ENCODE measurements at regions not wholly inside any gene's neighbourhood (a gene's known extent, or its start where the extent isn't known, plus 50 kb on each side); places are given as distances from the start of the nearest gene placed in this dataset.
"Not testable (repeated sequence)": the region's sequence is repeated elsewhere in the genome, so short reads cannot be mapped to it uniquely, and the experiment has no call there.

DNA sequence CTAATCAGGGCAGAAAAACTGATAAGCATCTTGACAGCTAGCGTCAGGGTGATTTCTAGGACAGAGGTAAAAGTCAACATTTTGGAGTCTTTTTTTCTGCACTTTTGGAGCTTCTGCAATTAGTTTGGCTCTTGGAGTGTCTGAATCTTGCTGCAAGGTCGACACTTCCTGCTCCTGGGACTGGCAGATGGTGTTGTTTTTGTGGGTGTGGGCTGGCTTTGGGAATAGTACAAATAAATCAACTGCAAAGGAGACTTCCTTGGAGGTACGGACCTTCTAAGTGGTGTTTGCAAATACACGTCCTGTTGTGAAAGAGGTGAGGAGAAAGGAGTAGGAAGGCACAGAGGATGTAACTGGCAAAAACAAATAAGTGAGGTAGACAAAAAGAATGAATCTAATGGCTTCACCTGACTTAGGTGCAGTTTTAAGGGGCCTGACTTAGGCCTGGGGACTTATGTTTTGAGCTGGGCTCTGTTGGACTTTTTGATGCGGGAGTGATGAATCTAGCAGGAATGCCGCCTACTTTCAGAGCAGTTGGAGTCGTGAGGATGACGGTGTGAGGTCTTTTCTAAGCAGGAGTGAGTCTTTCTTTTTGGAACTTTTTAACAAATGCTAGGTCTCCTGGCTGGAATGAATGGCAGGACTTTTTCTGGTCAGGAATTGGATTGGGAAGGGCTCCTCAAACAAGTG is 195.1 kb downstream of the OTOP1 start:
- ATAC-seq = not testable (repeated sequence)

DNA sequence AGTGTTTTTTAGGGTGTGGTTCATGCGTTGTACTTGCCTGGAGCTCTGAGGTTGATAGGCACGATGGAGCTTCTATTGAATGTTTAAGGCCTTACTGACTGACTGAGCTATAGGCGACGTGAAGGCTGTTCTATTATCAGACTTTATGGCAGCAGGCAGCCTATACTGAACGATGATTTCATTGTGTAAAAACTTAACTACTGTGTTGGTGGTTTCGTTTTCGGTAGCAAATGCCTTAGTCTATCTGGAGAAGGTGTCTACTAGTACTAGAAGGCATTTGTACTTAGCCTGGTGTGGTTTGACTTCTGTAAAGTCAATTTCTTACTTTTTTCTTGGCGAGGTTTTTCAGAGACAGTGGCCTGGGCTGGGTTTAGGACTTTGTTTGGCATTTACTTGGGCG is 194.4 kb downstream of the OTOP1 start:
- ATAC-seq = not testable (repeated sequence)

DNA sequence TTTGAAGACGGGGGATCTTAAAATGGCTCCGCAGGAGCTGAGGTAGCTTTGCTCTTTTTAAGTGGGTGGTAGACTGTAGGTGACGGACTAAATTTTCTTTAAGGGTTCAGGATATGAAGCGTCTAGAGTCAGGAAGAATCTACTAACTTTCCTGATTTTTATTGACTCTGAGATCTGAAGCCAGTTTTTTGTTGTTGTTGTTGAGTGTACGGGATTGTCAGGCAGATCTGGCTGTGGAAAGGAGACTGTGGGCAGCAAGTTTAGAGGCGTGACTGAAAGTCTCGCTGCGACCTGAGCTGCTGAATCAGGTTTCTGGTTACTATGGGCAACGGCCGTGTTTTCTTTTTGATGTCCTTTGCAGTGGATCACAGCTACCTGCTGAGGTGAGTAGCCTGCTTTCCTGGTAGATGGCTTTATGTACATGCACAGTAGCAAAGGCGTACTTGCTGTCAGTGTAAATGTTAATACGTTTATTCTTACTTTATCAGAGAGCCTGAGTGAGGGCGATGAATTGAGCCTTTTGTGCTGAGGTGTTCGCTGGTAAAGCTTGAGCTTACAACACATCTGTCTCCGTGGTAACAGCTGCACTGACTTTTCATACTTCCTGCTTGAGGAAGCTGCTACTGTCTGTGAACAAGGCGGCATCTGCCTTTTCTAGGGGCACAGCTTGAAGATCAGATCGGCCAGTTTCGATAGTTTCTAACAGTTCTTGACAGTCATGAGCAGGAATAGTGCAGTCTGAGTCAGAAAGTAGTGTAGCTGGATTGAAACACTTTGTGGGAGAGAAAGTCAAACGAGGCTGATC is 193.7 kb downstream of the OTOP1 start:
- ATAC-seq = not testable (repeated sequence)

DNA sequence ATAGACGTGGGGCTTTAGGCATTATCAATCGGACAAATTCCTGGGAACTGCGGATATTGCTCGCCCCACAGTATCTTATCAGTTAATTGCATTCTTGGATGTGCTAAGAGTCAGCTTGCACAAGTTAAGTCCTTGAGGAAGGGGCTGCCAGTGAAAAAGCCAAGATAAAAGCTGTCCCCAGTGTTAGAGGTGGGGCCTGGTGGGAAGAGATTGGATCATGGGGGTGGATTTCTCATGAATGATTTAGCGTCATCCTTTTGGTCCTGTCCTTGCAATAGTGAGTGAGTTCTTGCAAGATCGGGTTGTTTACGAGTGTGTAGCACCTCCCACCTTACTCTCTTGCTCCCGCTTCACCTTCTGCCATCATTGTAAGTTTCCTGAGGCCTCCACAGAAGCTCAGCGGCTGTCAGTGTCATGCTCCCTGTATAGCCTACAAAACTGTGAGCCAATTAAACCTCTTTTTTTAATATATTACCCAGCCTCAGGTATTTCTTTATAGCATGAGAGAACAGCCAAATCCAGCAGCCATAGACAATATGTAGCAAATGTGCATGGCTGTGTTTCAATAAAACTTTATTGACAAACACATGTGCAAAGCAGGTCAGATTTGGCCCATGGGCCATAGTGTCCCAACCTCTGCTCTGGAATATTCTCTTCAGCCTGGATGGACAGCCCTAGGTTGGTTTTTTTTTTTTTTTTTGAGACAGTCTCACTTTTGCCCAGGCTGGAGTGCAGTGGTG is 189.2 kb downstream of the OTOP1 start:
- not testable (repeated sequence) for ATAC-seq

DNA sequence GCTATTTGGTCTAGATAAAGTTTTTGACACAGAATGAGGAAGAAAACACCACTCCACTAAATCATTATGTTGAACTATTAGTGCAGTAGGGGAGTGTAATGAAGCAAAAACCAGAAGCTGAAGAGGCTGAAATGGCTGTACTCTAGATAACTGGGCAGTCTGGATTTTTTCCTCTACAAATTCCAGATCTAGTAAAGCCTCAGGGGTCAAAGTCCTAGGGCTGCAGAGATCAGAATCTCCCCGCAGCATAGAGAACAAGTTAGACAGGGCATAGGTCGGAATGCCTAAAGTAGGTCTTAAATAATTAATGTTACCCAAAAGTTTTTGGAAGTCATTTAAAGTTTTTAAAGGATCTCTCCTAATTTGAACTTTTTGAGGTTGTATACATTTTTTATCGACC is 180.9 kb downstream of the OTOP1 start:
- not testable (repeated sequence) for ATAC-seq

DNA sequence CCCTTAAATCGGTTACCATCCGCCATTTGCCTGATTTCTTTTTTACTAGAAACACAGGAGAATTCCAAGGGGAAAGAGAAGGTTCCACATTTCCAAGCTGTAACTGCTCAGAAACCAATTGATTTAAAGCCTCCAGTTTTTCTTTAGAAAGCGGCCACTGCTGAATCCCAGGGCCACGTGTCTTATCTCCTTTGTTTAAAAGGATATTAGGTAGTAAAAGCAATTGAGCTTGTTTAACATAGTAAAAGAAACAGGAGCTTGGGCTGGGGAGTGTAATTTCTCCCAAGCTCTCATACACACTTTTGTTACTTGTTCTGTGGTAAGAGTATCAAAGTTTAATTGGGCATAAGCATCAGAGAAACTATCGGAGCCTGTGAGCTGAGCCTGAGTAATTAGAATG is 180.0 kb downstream of the OTOP1 start:
- not testable (repeated sequence) for ATAC-seq

DNA sequence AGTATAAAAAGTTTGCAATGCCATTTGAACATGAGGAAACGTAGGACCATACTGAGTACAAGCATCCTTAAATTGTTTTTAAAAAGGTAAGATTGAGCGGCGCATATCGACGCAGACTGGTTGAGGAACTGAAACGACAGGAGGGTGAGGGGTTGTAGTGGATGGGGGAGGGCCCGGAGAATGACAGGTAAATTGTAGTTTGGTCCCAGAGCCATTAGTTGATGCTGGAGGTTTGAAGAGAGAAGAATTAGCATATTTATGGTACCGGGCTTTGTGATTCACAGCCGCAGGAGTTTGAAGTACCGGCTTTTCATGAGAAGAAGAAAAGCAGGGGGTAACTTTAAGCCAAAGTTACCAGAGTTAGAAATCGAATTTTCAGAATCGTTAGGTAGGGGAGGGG is 179.5 kb downstream of the OTOP1 start:
- ATAC-seq = not testable (repeated sequence)

DNA sequence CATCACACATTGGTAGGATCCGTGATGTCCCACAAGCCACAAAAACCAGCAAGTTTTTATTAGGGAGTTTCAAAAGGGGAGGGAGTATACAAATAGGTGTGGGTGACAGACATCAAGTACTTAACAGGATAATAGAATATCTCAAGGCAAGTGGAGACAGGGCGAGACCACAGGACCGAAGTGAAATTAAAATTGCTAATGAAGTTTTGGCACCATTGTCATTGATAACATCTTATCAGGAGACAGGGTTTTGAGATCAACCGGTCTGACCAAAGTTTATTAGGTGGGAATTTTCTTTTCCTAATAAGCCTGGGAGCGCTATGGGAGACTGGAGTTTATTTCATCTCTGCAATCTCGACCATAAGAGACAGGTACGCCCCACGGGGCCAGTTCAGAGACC is 178.5 kb downstream of the OTOP1 start:
- not testable (repeated sequence) for ATAC-seq

DNA sequence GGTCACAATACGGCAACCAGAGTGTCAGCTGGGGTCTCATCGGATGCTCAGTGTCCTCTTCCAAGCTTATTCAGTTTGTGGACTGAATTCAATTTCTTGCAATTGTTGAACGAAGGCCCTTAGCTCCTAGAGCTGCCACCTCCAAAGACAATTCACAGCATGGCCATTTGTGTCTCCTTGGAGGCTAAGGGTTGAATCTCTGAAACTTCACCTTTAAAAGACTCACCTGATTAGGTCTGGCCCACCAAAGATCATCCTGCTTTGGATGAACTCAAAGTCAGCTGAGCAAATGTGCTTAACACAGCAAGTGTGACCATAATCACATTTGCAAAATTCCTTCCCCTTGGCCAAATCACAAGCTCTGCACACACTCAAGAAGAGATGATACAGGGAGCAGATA is 175.9 kb downstream of the OTOP1 start:
- ATAC-seq = not testable (repeated sequence)

DNA sequence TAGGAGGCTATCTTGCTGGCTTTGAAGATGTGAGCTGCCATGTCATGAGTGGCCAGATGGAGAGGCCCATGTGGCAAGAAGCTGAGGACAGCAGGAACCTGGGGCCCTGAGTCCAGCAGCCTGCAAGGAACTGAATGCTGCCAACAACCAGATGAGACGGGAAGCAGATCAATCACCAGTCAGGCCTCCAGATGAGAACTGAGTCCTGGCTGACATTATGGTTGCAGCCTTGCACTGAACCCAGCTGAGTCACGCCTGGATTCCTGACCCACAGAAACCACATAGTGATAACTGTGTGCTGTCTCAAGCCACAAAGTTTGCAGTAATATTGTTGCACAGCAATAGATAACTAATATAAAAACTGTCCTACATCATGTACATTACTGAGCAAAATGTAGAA is 173.8 kb downstream of the OTOP1 start:
- not testable (repeated sequence) for ATAC-seq

DNA sequence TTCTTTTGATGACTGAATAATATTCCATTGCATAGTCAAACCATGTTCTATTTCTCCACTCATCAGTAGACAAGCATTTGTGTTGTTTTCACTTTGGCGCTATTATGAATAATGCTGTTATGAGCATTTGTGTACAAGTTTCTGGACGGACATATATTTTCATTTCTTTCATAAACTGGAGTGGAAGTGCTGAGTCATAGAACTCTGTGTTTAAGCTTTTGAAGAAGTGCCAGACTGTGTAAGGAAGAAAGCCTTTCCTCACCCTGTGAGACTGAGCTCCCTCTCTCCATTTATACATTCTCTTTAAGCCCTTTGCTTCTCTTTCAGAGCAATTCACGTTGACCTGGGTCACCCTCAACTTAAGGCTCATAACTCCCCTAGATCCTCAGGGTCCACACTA is 169.5 kb downstream of the OTOP1 start:
- not testable (repeated sequence) for ATAC-seq

DNA sequence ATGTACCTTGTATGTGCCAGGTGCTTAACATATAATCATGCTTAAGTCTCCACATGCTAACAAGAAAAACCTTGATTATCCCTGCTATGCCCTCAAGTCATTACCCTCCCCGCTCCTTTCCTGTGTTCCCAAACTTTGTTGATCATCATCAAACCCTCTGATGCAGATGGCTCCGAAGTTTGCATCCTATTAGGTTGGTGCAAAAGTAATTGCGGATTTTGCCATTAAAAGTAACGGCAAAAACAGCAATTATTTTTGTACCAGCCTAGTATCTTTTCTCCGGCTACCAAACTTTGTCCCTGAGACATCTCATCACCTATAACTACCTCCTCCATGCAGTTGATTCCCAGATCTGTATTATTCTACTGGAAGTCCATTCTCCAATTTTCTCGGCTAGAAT is 142.6 kb downstream of the OTOP1 start:
- not testable (repeated sequence) for ATAC-seq

DNA sequence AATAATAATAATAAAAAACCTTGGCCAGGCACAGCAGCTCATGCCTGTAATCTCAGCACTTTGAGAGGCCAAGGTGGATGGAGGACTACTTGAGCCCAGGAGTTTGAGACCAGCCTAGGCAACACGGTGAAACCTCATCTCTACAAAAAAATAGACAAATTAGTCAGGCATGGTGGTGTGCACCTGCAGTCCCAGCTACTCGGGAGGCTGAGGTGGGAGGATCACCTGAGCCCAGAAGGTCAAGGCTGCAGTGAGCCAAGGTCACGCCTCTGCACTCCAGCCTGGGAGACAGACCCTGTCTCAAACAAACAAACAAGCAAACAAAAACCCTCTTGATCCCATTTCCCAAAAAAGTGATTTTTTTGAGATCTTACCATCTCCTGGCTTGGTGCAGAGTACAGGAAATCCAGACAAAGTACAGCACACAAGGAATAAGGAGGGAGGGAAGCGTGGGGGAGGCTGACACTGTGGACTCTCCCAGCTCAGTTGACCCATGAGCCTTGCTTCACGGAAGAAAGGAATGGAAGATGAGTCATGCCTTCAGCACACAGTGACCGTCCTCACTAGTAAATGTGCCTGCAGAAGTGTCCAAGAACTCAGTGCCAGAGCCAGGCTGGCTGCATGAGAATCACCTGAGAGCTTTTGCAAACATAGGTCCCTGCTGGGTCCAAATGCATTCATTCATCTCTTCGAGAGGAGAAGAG is 136.9 kb downstream of the OTOP1 start:
- ATAC-seq = not testable (repeated sequence)

DNA sequence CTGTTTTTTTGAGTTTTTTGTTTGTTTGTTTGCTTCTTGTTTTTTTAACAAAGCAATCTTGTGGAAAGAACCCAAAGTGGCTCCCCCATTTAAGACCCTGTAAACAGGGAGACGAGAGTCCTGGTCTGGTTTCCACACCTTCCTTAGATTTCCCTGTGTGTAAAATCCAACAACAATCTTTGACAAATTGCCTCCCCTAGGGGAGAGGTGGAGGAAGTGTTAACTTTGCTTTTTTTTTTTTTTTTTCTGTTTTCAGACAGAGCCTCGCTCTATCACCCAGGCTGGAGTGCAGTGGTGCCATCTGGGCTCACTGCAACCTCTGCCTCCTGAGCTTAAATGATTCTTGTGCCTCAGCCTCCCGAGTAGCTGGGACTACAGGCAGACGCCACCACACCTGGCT is 136.0 kb downstream of the OTOP1 start:
- not testable (repeated sequence) for ATAC-seq

DNA sequence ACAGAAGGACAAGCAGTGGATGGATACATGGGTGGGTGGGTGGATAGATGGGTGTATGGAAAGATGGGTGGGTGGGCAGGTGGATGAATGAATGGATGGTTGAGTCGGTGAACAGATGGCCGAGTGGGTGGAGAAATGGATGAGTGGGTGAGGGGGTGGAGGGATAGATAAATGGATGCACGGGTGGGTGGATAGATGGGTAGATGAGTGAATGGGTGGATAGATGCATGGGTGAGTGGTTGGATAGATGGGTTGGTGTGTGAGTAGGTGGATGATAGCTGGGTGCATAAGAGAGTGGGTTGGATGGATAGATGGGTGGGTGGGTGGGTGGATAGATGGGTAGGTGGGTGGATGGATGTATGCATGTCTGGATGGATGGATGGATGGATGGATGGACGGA is 134.6 kb downstream of the OTOP1 start:
- not testable (repeated sequence) for ATAC-seq

DNA sequence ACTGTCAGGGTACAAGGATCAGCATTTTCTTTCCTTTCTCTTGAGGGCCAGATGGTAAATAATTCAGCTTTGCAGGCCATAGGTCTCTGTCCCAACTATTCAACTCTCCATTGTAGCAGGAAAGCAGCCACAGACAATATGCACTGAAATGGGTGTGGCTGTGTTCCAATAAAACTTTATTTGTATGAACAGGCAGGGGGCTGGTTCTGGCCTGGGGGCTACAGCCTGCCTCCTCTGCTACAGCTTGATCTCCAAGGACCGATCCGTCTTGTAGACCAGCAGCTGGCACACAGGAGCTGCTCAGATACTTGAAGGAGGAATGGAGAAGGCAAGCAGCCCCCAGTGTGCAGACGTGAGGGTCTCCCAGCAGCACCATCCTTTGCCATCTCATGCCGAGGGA is 127.1 kb downstream of the OTOP1 start:
- not testable (repeated sequence) for ATAC-seq

DNA sequence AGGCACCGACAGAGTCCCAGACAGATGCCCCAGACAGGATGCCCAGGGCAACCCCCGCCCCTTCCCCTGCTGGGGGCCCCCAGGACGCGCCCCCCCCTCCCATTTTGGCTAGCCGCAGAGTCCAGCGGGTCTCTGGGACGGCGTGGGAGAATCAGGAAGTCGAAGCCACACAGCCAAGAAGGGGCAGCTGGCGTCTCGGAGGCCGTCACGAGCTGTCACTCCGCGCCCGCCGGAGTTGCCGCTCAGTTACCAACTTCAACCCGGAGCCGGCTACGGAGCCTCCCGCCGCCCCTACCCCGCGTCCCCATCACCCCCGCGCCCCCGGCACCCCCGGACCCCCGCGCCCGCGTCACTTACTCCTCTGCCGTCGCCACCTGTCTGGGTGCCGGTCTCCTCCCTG is 119.8 kb downstream of the OTOP1 start:
- ATAC-seq = not testable (repeated sequence)

DNA sequence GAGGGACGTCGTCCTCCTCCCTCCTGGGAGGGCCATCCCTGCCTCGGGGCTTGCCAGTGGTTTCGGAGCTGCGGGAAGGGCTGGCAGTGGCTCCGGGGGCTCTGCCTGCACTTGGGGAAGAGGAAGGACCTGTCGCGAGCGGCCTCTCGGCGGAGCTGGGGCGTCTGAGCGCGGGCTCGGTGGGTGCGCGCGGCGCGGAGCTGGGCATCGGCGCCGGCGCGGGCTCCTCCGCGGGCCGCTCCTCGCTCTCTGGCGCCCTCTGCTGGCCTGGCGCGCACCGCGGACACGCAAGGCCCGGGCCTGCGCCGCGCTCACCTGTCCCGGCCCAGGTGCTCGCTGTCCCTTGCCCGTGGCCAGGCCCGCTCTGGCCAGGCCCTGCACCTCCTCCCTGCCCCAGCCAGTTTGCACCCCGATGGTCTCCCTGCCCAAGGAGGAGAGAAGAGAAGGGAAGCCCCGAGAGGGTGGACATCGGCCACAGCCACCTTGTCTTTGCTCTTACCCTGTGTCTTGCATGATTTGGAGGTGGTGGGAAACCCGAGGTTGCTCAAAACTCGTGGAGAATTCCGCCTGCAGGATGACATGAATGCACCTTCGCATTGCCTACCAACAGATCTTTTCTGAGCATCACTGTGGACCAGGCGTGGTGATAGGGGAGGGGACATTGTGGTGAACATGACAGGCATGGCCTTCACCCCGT is 119.2 kb downstream of the OTOP1 start:
- peak; percentile 63; the same call in 2 of the 3 replicates for ATAC-seq

DNA sequence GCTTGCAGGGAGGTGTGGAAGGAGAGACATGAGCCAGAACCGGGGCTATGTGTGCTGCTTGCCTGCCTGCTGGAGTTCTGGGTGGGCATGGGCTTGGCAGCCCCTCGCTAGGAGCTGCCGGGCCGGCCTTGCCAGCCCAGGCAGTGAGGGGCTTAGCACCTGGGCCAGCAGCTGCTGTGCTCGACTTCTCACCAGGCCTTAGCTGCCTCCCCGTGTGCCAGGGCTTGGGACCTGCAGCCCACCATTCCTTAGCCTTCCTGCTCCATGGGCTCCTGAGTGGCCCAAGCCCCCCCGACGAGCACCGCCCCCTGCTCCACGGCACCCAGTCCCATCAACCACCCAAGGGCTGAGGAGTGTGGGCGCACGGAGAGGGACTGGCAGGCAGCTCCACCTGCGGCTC is 111.3 kb downstream of the OTOP1 start:
- ATAC-seq = not testable (repeated sequence)

DNA sequence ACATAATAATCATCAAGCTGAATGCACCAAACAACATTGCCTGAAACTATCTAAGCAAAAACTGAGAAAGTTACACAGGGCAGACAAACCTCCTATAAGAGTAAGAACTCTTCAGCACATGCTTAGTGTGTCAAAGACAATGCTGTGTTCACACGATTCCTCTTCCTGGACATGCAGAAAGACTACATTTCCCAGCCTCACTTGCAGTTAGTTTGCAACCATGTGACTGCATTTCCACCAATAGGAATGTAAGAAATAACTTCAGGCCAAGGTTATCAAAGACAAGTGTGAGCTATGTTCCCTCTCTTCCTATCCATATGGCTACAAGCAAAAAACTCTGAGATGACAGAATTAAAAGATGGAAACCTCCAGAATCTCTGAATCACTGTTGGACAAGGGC is 109.8 kb downstream of the OTOP1 start:
- not testable (repeated sequence) for ATAC-seq

DNA sequence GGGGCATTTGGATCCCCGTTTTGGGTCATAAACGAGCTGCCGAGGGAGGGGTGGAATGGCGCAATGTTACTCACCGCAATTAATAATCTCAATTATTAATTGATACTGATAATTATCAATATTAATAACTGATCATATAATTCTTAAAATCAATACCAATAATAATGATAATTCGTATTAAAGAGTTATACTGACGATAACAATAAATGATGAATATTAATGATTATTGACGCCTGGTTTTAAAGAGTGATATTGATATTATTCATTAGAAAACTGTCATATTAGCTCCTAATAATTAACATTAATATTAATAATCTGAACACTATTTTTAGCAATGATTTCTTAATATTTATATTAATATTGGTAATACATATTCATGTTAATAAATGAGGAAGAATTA is 92.4 kb downstream of the OTOP1 start:
- ATAC-seq = not testable (repeated sequence)

DNA sequence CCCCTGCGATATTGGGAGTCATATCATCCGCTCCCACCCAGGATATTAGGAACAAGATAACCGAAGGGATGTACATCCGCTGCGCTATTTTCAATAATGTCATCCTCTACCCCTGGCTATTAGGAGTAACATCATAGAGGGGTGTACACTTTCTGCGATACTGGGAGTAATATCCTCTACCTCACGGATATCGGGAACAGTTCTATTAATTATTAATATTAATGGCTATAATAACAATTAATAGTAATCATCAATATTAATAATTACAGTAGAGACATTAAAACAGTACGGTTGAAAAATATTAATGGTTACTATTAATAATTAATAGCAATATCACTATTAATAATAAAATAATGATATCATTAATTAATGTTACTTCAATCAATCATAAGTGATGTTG is 90.1 kb downstream of the OTOP1 start:
- ATAC-seq = not testable (repeated sequence)
